OCI-LY1 (cell line): ENCODE measurements at regions not wholly inside any gene's neighbourhood (a gene's known extent, or its start where the extent isn't known, plus 50 kb on each side); places are given as distances from the start of the nearest gene placed in this dataset.

Experiments used
- EZH2 ChIP-seq: fragments of 200-600 bp; sonication (generic), shearing (Covaris generic); IDR thresholded peaks from 2 replicates; pipeline ENCODE4 v1.8.0; 2017; ENCODE audit warnings: borderline replicate concordance, mixed run types, mild to moderate bottlenecking, antibody characterized with exemption, low read length, moderate library complexity, mixed read lengths
- TF ChIP-seq, protein P1 (sequence below): fragments of 200-600 bp; sonication (generic), shearing (Covaris generic); IDR thresholded peaks from 2 replicates; pipeline ENCODE4 v1.5.1; 2017; ENCODE audit warnings: mild to moderate bottlenecking, antibody characterized with exemption, low read length, moderate library complexity, mixed read lengths

DNA sequence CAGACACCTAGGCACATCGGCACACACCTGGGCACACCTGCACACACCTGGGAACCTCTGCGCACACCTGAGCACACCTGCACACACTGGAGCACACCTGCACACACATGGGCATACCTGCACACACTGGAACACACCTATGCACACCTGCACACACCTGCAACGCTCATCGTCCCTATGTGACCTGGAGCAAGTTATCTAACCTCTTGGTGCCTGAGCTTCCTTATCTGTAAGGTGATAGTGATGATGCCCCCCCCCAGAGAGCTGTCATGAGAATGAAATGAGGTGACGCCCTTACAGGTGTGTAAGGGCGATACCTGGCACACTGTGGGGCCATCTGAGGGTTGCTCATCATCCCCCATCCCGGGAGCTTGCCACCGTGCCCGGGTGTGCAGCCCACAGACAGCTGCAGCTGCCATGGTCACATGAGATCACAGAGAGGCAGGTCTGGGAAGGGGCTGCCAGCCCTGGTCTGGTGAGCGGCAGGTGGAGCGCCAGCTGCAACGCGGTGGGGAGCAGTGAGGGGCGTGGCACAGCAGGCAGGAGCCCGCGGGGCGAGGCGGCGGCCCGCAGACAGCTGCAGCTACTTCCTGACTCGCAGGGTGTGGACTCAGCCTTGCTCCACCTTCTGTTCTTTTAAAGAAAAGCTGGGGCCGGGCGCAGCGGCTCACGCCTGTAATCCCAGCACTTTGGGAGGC is 59.9 kb upstream of the FBRSL1 start:
- TF ChIP-seq, protein P1, sequence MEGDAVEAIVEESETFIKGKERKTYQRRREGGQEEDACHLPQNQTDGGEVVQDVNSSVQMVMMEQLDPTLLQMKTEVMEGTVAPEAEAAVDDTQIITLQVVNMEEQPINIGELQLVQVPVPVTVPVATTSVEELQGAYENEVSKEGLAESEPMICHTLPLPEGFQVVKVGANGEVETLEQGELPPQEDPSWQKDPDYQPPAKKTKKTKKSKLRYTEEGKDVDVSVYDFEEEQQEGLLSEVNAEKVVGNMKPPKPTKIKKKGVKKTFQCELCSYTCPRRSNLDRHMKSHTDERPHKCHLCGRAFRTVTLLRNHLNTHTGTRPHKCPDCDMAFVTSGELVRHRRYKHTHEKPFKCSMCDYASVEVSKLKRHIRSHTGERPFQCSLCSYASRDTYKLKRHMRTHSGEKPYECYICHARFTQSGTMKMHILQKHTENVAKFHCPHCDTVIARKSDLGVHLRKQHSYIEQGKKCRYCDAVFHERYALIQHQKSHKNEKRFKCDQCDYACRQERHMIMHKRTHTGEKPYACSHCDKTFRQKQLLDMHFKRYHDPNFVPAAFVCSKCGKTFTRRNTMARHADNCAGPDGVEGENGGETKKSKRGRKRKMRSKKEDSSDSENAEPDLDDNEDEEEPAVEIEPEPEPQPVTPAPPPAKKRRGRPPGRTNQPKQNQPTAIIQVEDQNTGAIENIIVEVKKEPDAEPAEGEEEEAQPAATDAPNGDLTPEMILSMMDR: no peak
- TF ChIP-seq EZH2: no peak
